GM12865 (cell line): ENCODE measurements at regions not wholly inside any gene's neighbourhood (a gene's known extent, or its start where the extent isn't known, plus 50 kb on each side); places are given as distances from the start of the nearest gene placed in this dataset.

Source experiments
- DNase-seq: peaks from one replicate; pipeline ENCODE4 v3.0.0; 2010; ENCODE audit warnings: low read depth
- H3K4me3 ChIP-seq: 2 replicates; pipeline ENCODE4 v1.5.1; 2011; ENCODE audit warnings: mild to moderate bottlenecking, low read depth, low read length, control low read depth
- TF ChIP-seq, protein P1 (sequence below): IDR thresholded peaks from 2 replicates; pipeline ENCODE4 v1.5.1; 2011; ENCODE audit warnings: low read length, control low read depth, low read depth, inconsistent platforms; ENCODE audit not compliant: insufficient read depth; ENCODE audit errors: missing control alignments

DNA sequence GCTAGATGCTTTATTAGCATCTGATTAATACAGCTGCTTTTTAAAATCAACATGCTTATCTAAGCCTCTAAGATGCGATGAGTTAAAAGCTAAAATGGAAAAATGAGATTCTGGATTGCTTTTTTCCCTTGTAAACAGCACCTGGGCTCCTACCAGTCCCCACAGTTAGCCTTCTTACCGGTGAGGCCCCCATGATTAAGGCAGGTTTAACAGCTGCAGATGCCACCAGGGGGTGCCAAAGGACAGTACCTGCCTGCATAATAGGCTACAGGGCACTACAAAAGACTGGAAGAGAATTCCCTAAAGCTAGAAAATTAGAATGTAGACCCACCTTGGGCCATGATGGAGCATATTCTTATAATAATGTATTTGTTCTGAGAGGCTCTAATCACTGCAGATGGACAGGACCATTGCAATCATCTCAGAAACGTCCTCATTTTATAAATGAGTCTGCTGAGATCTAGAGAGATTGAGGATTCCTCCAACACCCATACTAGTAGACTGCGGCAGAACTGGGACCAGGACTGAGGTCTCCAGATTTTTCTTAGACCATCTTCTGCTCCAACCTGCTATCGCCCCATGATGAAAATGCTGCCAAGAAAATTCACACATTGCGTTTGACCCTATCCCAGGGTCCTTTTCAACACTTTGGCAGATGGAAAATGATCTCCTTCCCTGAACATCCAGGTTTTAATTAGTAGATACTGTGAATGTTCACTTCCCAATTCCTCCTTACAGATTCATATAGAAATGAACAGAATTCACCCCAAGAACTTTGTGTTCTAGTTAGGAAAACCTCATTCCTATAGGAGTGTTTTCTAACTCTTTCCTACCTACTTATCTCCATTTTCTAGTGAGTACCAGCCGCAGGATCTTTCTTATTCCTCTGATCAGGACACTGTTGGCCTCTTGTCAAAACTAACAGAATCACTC lies 148.8 kb downstream of the RPS12 start:
- H3K4me3 ChIP-seq = no peak overlapping the region
- TF ChIP-seq, protein P1, sequence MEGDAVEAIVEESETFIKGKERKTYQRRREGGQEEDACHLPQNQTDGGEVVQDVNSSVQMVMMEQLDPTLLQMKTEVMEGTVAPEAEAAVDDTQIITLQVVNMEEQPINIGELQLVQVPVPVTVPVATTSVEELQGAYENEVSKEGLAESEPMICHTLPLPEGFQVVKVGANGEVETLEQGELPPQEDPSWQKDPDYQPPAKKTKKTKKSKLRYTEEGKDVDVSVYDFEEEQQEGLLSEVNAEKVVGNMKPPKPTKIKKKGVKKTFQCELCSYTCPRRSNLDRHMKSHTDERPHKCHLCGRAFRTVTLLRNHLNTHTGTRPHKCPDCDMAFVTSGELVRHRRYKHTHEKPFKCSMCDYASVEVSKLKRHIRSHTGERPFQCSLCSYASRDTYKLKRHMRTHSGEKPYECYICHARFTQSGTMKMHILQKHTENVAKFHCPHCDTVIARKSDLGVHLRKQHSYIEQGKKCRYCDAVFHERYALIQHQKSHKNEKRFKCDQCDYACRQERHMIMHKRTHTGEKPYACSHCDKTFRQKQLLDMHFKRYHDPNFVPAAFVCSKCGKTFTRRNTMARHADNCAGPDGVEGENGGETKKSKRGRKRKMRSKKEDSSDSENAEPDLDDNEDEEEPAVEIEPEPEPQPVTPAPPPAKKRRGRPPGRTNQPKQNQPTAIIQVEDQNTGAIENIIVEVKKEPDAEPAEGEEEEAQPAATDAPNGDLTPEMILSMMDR = peak; percentile 75
- DNase-seq = peak; percentile 73

DNA sequence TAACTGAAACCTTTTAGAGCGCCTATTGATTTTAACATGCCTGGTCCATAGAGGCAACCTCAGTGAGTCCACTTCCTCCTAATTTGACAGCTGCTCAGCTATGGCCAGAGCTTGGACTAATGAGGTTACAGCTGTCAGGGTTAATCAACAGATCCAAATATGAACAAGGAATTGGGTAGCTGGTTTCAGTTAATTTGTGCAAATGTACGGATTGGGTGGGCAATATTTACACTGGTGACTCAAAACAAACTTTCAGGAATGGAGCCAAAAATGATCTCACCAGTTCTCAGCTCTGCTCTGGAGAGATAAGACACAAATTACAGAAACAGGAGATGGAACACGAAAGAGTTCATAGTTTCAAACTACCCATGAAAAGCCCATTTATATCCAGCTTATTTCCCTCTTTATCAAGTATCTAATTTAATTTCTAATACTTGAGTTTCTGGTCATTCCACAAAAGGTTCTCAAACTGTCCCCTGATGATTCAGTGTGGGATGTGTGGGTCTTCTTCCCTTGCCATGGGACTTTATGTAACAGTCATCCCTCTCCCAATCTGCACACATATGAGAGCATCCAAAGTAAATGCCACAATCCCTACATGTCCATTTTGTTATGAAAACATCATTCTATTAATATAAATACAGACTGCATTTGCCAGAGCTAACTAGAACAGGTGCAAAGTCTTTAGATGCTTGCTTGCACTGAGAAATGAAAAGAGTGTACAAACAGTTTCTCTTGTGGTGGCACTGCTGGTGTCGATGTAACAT lies 149.9 kb downstream of the RPS12 start:
- peak; percentile 10 for DNase-seq
- TF ChIP-seq, protein P1 = no peak
- H3K4me3 ChIP-seq = no peak overlapping the region

DNA sequence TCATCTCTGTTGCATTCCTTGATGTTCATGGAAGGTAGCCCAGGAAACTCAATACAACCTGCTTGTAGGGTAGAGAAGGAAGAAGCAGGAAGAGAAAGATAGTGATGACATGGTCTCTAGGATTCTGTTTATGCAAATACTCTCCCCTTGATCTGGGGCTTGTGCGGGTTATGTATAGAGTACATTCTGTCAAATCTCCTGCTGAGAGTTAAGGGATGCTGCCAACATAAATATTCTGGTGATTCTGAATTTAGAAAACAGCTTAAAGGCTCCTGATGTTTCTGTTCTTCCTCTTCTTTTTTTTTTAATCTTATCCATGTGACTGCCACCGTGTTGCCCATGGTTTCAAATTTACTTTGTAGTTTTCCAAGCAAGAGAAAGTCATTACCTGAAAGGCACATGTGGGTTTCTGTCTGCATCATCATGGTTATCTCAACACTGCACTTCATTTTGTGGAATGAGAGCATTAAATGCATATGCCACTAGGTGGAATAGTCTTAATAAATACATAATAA lies 150.6 kb downstream of the RPS12 start:
- DNase-seq = no peak
- TF ChIP-seq, protein P1 = no peak
- H3K4me3 ChIP-seq = no peak overlapping the region

DNA sequence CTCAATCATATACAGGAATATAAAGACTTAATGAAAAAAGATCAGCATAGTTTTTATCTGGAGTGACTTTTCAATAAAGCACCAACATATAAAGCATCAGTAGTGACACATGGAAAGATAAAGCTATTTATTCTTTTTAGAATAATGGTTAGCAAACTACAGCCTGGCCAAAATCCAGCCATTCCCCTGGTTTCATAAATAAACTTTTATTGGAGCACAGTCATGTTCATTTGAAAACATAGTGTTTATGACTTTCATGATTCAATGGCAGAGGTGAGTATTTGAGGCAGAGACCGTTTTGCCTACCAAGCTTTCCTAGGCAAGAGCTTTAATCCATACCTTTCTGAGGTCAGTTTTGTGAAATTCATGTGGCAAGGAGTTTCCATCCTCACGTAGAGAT lies 153.5 kb downstream of the RPS12 start:
- no peak overlapping the region for H3K4me3 ChIP-seq
- TF ChIP-seq, protein P1 = no peak
- DNase-seq = no peak

DNA sequence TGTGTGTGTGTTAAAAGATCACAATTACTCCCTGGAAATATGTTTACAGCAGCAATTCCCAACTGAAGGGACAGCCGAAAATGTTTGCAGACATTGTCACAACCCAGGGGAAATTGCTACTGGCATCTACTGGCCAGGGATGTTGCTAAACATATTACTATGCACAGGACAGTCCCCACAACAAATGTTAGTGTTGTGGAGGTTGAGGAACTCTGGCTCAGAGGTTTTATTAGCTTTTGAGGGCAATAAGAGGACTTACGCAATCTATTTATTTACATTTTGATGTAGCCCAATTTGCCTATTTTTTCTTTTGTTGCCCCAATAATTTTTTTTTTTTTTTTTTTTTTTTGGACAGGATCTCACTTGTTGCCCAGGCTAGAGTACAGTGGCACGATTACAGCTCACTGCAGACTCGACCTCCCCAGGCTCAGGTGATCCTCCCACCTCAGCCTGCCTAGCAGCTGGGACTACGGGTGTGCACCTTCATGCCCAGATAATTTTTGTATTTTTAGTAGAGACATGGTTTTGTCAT lies 154.1 kb downstream of the RPS12 start:
- TF ChIP-seq, protein P1 = no peak
- no peak for DNase-seq
- no peak overlapping the region for H3K4me3 ChIP-seq

DNA sequence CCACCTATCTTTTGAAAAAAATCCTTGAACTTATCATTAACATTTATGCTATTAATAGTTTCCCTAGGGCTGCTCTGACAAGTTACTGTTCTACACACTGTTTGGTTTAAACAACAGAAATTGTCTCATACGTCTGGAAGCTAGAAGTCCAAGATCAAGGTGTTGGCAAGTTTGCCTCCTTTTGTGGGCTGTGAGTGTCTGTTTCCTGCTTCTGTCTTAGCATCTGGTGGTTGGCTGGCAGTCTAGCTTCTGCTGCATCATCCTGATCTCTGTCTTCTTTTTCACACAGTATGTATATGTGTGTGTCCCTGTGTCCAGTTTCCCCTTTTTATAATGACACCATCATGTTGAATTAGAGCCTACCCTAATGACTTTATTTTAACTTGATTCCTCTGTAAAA lies 154.8 kb downstream of the RPS12 start:
- TF ChIP-seq, protein P1 = no peak
- no peak for DNase-seq

More for the DNA sequence above, 154.8 kb downstream of the RPS12 start:
- H3K4me3 ChIP-seq = no peak overlapping the region
